RWPE1 (cell line): ENCODE measurements at regions not wholly inside any gene's neighbourhood (a gene's known extent, or its start where the extent isn't known, plus 50 kb on each side); places are given as distances from the start of the nearest gene placed in this dataset.

ENCODE experiments used
- CTCF ChIA-PET: fragments of 350-600 bp; sonication (Branson Sonifier 250); formaldehyde crosslinking; extraction: SDS; loops from one replicate; lab custom pipeline; 2021; lab: Yijun Ruan, JAX
- POLR2A ChIA-PET: fragments of 400-600 bp; formaldehyde crosslinking; extraction: SDS; loops from one replicate; lab custom pipeline; 2020; ENCODE audit warnings: antibody characterized with exemption; ENCODE audit not compliant: low non-redundant PET; lab: Yijun Ruan, JAX
- DNase-seq: peaks from one replicate; pipeline ENCODE4 v3.0.0; 2012; ENCODE audit warnings: low spot score
- H3K27ac ChIP-seq: fragments of 450-650 bp; 2 replicates; pipeline ENCODE4 v1.5.1; 2017
- CTCF ChIP-seq: fragments of 450-650 bp; conservative IDR thresholded peaks from 2 replicates; pipeline ENCODE4 v1.5.1; 2017; ENCODE audit warnings: low read depth, mild to moderate bottlenecking

DNA sequence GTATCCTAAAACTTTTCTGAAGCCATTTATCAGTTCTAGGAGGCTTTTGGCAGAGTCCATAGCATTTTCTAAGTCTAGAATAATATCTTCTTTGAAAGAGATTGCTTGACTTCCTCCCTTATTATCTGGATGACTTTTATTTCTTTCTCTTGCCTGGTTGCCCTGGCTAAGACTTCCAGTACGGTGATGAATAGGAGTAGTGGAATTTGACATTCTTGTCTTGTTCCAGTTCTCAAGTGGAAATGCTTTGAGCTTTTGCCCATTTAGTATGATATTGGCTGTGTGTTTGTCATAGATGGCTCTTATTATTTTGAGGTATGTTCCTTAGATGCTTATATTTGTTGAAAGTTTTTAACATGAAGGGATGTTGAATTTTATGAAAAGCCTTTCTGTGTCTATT is 1647.9 kb downstream of the PLA2G4A start:
- POLR2A ChIA-PET = no interaction called here
- H3K27ac ChIP-seq = no peak overlapping the region
- DNase-seq = no peak
- no peak for TF ChIP-seq CTCF
- CTCF ChIA-PET = no interaction called here

- no peak for TF ChIP-seq CTCF
- H3K27ac ChIP-seq = no peak overlapping the region
- DNase-seq = no peak
- POLR2A ChIA-PET = no interaction called here
- CTCF ChIA-PET = interaction anchor here (0.7 to 0.9 kb wide), 2 partner anchors 26 to 312 kb away, joined by 3 read pairs; no protein-coding TSS in a partner anchor
Observed at GRCh38 chr1:188489336-188490112, 1660.8 kb downstream of the PLA2G4A start.

DNA sequence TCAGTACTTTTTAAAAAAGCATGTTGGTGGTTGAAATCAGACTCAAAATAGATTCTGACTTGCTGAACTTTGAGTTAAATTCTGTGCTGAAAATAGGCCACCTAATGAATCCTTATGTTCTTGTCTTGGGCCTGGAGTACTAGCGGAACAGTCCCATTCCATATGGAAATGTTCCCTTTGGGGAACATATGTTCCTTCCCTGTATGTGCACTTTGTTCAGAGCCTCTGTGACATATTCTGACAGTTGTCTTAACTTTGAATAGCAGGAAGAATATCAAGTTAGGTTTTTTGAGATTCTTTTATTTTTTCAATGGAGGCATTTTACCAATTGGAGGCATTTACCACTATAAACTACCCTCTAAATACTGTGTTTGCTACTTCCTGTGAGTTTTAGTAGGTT is 1667.8 kb downstream of the PLA2G4A start:
- no peak overlapping the region for H3K27ac ChIP-seq
- ChIA-PET CTCF (no interaction called here), POLR2A (no interaction called here)
- DNase-seq = no peak
- no peak for TF ChIP-seq CTCF

GRCh38 chr1:188497020-188497419 is 1668.3 kb downstream of the PLA2G4A start:
- POLR2A ChIA-PET = no interaction called here
- CTCF ChIA-PET = no interaction called here
- H3K27ac ChIP-seq = no peak overlapping the region
- no peak for DNase-seq
- TF ChIP-seq CTCF = no peak

- ChIA-PET POLR2A (no interaction called here), CTCF (no interaction called here)
- H3K27ac ChIP-seq = no peak overlapping the region
- DNase-seq = no peak
- no peak for TF ChIP-seq CTCF
Observed at GRCh38 chr1:188499690-188500089, 1670.9 kb downstream of the PLA2G4A start.

- CTCF ChIA-PET = interaction anchor here (1.2 kb wide), 1 partner anchor 25 kb away, joined by 3 read pairs; no protein-coding TSS in a partner anchor
- H3K27ac ChIP-seq = no peak overlapping the region
- POLR2A ChIA-PET = no interaction called here
- no peak for DNase-seq
- TF ChIP-seq CTCF = no peak
Observed at GRCh38 chr1:188514917-188515316, 1686.2 kb downstream of the PLA2G4A start.
